NCI-H1105 treated with DMSO at 0.1 percent for 48 hours (cell line): ENCODE measurements at regions not wholly inside any gene's neighbourhood (a gene's known extent, or its start where the extent isn't known, plus 50 kb on each side); places are given as distances from the start of the nearest gene placed in this dataset.

Experiments used
- DNase-seq: peaks from one replicate; lab custom pipeline; 2025; lab: John Stamatoyannopoulos, UW

- no peak for DNase-seq
Measured at GRCh38 chr20:60430516-60431001, 472.3 kb downstream of the CDH26 start.

- no peak for DNase-seq
Measured at GRCh38 chr20:60431349-60431748, 473.1 kb downstream of the CDH26 start.

- DNase-seq = no peak
Measured at GRCh38 chr20:60437418-60437817, 479.2 kb downstream of the CDH26 start.

GRCh38 chr20:60446267-60447111, 488.3 kb downstream of the CDH26 start:
- no peak for DNase-seq

- no peak for DNase-seq
Measured at GRCh38 chr20:60447703-60448102, 489.5 kb downstream of the CDH26 start.

GRCh38 chr20:60453388-60454246, 495.4 kb downstream of the CDH26 start:
- DNase-seq = no peak

GRCh38 chr20:60454491-60454890, 496.3 kb downstream of the CDH26 start:
- DNase-seq = no peak

GRCh38 chr20:60455272-60455671, 497.0 kb downstream of the CDH26 start:
- no peak for DNase-seq

GRCh38 chr20:60459212-60459611, 501.0 kb downstream of the CDH26 start:
- DNase-seq = no peak

GRCh38 chr20:60461993-60462392, 503.8 kb downstream of the CDH26 start:
- DNase-seq = no peak

GRCh38 chr20:60463798-60464197, 505.6 kb downstream of the CDH26 start:
- no peak for DNase-seq

- DNase-seq = no peak
Measured at GRCh38 chr20:60465439-60465838, 507.2 kb downstream of the CDH26 start.

GRCh38 chr20:60465993-60466686, 507.9 kb downstream of the CDH26 start:
- no peak for DNase-seq

- DNase-seq = no peak
Measured at GRCh38 chr20:60466687-60467022, 508.4 kb downstream of the CDH26 start.

- no peak for DNase-seq
Measured at GRCh38 chr20:60467078-60467477, 508.9 kb downstream of the CDH26 start.

GRCh38 chr20:60467771-60468170, 509.5 kb downstream of the CDH26 start:
- DNase-seq = no peak

GRCh38 chr20:60469829-60470228, 511.6 kb downstream of the CDH26 start:
- no peak for DNase-seq

- no peak for DNase-seq
Measured at GRCh38 chr20:60470366-60470765, 512.1 kb downstream of the CDH26 start.

GRCh38 chr20:60473211-60473610, 515.0 kb downstream of the CDH26 start:
- no peak for DNase-seq

- no peak for DNase-seq
Measured at GRCh38 chr20:60474385-60474910, 516.2 kb downstream of the CDH26 start.

GRCh38 chr20:60476045-60476444, 517.8 kb downstream of the CDH26 start:
- DNase-seq = no peak

GRCh38 chr20:60477958-60478357, 519.7 kb downstream of the CDH26 start:
- DNase-seq = no peak
